ENCODE measurements at regions not wholly inside any gene's neighbourhood (a gene's known extent, or its start where the extent isn't known, plus 50 kb on each side); places are given as distances from the start of the nearest gene placed in this dataset.
"Not testable (repeated sequence)": the region's sequence is repeated elsewhere in the genome, so short reads cannot be mapped to it uniquely, and the experiment has no call there.

DNA sequence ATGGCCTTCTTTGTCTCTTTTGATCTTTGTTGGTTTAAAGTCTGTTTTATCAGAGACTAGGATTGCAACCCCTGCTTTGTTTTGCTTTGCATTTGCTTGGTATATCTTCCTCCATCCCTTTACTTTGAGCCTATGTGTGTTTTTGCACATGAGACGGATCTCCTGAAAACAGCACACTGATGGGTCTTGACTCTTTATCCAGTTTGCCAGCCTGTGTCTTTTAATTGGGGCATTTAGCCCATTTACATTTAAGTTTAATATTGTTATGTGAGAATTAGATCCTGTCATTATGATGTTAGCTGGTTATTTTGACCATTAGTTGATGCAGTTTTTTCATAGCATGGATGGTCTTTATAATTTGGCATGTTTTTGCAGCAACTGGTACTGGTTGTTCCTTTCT is 89.2 kb upstream of the ITPRID2 start:
- TF ChIP-seq, protein P1, sequence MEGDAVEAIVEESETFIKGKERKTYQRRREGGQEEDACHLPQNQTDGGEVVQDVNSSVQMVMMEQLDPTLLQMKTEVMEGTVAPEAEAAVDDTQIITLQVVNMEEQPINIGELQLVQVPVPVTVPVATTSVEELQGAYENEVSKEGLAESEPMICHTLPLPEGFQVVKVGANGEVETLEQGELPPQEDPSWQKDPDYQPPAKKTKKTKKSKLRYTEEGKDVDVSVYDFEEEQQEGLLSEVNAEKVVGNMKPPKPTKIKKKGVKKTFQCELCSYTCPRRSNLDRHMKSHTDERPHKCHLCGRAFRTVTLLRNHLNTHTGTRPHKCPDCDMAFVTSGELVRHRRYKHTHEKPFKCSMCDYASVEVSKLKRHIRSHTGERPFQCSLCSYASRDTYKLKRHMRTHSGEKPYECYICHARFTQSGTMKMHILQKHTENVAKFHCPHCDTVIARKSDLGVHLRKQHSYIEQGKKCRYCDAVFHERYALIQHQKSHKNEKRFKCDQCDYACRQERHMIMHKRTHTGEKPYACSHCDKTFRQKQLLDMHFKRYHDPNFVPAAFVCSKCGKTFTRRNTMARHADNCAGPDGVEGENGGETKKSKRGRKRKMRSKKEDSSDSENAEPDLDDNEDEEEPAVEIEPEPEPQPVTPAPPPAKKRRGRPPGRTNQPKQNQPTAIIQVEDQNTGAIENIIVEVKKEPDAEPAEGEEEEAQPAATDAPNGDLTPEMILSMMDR (IDR thresholded peaks at IDR 0.05; ENCODE audit: insufficient read depth, low read length, poor library complexity, severe bottlenecking) = not testable (repeated sequence)
- TF ChIP-seq EZH2phosphoT487 (conservative IDR thresholded peaks at IDR 0.05; ENCODE audit: low read length) = not testable (repeated sequence)

All from SU-DHL-6 (cell line).